HG03442 (cell line): ENCODE measurements at regions not wholly inside any gene's neighbourhood (a gene's known extent, or its start where the extent isn't known, plus 50 kb on each side); places are given as distances from the start of the nearest gene placed in this dataset.
"Not testable (repeated sequence)": the region's sequence is repeated elsewhere in the genome, so short reads cannot be mapped to it uniquely, and the experiment has no call there.

ENCODE experiments used
- ATAC-seq: cut with Tn5 transposase; IDR thresholded peaks from one replicate; pipeline ENCODE4 v1.9.1; 2021; ENCODE audit warnings: mild to moderate bottlenecking, moderate library complexity; ENCODE audit not compliant: unreplicated experiment

- ATAC-seq: no peak
Measured at GRCh38 chr7:120041798-120042197, 231.2 kb upstream of the KCND2 start.

GRCh38 chr7:120043250-120043649 is 229.7 kb upstream of the KCND2 start:
- ATAC-seq: no peak

DNA sequence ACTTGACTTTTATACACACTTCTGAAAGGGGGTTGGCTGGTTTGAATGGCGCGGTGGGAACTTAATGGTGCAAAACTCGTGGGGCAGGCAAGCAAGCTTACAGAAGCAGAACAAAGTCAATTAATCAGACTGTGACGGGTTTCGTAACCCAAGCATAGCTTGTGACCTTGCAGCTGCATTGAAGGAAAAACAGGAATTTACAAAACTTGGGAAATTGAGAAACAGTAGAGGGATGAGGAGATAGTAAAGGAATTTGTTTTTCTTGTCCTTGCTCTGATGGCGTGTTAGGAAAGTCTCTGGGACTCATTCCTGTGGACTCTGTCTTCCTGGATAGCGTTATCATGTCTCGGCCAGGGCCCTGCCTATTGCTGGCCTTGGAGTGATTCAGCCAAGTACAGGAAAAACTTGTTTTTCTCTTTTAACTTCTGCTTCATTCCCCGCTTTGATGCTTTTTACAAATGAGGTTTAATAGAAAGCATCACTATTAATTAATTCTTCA is 220.0 kb upstream of the KCND2 start:
- no peak for ATAC-seq

DNA sequence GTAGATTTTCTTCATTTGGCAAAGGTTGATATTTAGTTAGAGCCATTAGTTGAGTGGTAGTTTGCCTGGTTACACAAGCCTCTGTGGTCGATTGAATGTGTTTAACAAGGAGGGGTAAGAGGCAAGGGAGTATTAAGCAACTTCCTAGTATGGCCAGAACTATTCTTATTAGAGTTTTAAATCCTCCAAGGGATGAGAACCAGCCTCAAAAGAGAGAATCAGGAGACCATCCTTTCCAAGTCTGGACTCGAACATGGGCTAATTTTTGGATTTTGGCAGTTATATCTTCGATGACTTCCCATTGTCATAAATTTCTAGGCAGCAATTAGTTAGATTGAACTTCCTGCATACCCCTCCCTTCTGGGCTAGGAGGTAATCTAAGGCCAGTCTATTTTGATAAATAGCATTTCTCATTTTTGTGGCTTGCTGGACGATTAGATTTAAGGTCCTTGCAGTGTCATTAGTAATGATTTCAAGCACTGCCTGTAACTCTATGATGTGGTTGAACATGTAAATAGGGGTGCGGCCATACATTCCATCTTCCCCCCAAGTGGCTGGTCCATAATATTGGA is 219.5 kb upstream of the KCND2 start:
- ATAC-seq: no peak

DNA sequence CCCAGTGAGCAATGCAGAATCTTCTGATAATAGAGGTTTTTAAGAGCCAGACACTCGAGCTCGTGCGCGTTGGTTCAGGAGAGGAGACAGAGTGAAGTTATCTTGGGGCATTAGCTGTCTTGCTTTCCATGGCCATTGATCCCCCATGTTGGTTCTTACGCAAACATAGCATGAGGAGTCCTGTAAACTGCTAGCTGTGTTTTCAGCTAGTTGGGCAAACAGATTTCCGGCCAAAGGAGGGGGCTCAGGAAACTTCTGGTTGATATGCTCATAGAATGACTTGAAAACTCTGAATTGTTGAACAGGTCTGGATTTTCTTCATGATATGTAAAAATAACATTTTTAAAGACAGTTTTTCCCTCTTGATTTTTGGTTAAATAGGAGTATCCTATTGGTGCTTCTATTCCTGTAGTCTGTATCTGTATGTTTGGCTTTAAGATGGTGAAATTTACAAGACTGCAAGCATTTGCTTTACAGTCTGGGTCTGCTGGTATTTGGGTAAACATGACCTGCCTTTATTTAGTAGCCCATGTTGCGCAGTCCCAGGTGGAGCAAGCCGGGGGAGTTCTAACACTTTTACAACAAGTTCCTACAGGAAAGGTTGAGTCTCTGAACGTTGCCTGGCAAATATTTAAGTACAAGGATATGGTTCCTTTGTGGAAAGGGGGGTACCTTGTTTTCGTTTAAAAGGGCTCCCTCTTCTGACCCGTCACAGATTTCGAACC is 218.4 kb upstream of the KCND2 start:
- ATAC-seq: no peak

- ATAC-seq: no peak
Measured at GRCh38 chr7:120055300-120055699, 217.7 kb upstream of the KCND2 start.

GRCh38 chr7:120056227-120056626 is 216.7 kb upstream of the KCND2 start:
- no peak for ATAC-seq

DNA sequence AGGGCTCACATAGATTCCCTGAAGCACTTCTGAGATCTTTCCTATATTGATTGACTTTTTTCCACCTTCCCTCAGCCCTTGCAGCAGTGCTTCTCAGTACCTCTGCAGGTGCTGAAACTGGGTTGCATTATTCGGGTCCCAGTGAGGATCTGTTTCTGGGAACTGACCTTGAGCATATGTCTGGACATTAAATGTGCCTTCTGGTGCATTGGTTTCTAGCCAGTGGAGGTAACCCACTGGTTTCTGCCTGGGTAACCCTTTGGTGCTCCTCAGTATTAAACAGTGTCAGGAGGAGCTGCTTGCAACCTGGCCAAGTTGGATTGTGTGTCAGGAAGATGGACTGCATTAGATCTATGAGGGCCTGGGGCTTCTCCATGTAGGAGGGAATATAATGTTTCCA is 213.3 kb upstream of the KCND2 start:
- no peak for ATAC-seq

DNA sequence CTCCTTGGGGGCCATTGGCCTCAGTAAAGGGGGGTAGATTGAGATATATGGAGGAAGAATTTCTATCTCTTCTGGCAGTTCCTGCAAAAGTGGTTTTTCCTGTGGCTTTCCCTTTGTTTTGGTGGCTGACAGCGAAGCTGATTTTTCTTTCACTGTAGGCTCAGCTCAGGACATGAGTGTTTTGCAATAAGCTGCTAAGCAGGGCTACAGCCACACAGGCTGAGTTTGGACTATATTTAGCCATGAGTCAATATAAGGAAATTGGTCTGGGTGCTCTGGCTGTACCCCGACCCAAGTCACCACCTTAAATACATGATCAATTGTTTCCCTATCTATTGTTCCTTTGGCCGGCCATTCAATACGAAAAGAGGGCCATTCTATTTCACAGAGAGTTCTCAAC is 212.7 kb upstream of the KCND2 start:
- no peak for ATAC-seq

DNA sequence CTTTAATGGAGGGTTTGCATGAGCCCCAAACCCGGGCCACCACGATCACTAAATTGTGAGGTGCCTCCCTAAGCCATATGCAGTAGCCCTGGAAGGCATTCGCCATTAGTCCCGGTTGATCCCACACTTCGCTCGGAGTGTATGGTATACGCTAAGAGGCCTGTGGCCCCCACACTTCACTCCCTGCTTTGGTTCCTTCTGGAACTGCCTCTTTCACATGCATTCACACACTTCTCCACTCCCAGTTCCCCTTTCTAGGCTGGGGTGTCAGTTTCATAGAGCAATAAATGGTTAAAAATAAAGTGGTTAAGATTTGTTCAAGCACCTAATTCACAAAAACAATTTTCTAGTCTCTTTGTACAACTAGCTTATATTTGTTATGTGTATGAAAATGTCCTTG is 212.1 kb upstream of the KCND2 start:
- no peak for ATAC-seq

- ATAC-seq: peak; percentile 77
Measured at GRCh38 chr7:120064565-120064964, 208.4 kb upstream of the KCND2 start.

GRCh38 chr7:120066898-120067297 is 206.1 kb upstream of the KCND2 start:
- not testable (repeated sequence) for ATAC-seq

- peak; percentile 43 for ATAC-seq
Measured at GRCh38 chr7:120070201-120070600, 202.8 kb upstream of the KCND2 start.

DNA sequence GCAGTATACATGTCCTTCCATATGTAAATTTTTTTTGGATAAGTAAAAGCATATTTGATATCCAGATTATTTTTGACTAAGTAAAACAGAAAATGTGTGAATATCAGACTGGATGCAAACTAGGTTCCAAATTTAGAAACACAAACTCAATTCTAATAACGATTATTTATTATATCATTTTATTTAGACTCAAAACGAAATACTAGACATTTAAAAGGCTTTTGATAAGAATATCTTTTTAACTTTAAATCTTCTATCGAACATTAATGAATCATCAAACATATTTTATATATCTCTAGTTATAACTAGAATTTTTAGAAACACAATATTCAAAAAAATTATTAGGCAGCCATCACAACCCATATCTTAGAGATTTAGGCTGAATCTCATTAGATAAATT is 195.2 kb upstream of the KCND2 start:
- ATAC-seq: no peak

GRCh38 chr7:120079022-120079421 is 194.0 kb upstream of the KCND2 start:
- no peak for ATAC-seq

- ATAC-seq: no peak
Measured at GRCh38 chr7:120079704-120080103, 193.3 kb upstream of the KCND2 start.

GRCh38 chr7:120086468-120086867 is 186.5 kb upstream of the KCND2 start:
- not testable (repeated sequence) for ATAC-seq

GRCh38 chr7:120089968-120090367 is 183.0 kb upstream of the KCND2 start:
- ATAC-seq: no peak

DNA sequence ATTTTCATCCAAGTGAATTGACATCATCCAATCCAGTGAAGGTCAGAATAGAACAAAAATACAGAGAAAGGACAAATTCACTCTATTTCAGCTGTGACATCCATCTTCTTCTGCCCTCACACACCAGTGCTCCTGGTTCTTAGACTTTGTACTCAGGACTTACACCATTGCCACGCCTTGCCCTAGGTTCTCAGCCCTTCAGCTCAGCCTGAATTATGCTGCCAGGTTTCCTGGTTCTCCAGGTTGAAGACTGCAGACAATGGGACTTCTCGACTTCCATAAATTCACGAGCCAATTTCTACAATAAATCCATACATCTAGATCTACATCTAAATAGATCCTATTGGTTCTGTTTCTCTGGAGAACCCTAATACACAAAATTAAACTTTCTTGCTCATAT is 181.2 kb upstream of the KCND2 start:
- ATAC-seq: no peak

- ATAC-seq: no peak
Measured at GRCh38 chr7:120097020-120097419, 176.0 kb upstream of the KCND2 start.

GRCh38 chr7:120097774-120098173 is 175.2 kb upstream of the KCND2 start:
- no peak for ATAC-seq

DNA sequence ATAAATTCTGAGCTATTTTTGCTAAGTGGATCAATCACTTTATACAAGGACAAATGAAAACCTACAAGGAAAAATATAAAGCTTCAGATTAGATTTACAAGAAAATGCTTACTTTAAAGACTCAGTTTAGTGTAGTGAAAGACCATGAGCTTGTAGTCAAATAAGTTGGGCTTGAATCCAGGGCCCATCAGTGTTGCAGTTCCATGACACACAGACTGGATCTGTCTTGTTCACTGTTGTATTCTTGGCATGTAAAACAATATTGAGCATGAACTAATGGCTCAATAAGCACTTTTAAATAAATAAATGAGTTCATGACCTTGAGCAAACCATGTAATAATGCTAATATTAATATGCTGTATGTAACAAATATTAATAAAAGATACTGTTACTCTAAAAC is 164.6 kb upstream of the KCND2 start:
- ATAC-seq: no peak

DNA sequence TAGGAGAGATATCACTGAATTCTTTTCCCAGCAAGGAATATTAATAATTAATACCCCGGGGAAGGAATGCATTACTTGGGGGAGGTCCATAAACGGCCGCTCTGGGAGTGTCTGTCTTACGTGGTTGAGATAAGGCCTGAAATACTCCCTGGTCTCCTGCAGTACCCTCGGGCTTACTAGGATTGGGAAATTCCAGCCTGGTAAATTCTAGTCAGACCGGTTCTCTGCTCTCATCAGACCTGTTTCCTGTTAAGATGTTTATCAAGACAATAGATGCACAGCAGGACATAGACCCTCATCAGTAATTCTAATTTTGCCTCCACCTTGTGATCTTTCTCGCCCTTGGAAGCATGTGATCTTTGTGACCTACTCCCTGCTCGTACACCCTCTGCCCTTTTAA is 162.8 kb upstream of the KCND2 start:
- no peak for ATAC-seq
